ENCODE measurements at regions not wholly inside any gene's neighbourhood (a gene's known extent, or its start where the extent isn't known, plus 50 kb on each side); places are given as distances from the start of the nearest gene placed in this dataset.

DNA sequence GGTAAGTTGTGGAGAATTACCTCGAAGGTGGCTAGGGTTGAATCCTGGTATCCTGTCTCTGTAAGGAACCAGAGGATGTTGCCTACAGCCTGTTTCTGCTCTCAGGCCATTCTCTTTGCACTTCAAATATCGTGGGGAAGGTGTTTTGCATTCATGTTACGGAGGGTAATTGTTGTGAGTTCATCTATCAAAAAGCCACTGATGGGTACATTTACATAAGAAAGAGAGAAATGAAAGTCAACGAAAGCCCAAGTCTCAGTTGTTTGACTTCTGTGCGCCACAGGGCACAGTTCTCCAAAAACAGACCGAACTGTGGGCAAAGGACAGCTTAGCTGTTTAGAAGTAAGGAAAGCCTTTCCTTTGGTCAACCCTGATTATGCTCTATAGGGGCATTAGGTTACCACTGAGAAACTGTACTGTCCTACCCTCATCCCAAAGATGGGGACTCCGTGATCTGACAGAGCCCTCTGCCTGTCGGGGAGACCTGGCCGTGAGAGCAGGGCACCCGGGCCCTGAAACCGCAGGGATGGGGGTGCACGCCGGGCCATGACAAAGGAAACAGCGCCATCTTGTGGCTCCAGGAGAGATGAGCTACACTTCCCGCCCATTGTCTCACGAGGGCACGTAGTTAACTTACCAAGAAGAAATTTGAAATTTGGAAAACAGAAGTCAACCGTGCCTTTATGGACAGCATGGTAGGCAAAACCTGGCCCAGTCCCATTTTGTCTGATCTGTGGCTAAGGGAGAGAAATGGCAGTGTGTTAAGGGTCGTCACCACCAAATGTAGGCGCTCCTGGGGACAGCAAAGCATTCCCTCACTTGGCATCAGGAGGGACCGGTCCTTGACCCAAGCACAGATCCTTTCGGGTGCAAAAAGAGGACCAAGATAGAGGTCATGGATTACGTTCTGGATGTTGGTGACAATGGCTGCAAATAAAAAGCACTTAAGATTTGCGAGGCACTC lies 74.5 kb upstream of the DYNLRB2 start:
- H3K27ac ChIP-seq, result peak overlapping the region in 1 of 4 donors; percentile 43

GRCh38 chr16:80463751-80464495 lies 76.9 kb upstream of the DYNLRB2 start:
- Histone ChIP-seq H3K9me3 (no peaks in the 10 kb centered on the region), H3K27ac (no peak overlapping the region), H3K4me3 (no peak overlapping the region), H3K36me3 (no peaks in the 10 kb centered on the region), H3K4me1 (peaks cover 0 to 21% (median 4%) of the 10 kb centered on the region in 4 donors), H3K27me3 (no peaks in the 10 kb centered on the region)
- WGBS, 2 donors, result 85 to 88% methylated on average over 8 of the region's 8 CpGs
- DNase-seq (ENCODE audit: low spot score in 2 of 2), result no peak
- TF ChIP-seq EP300 (IDR thresholded peaks at IDR 0.05) (no peak), POLR2A (IDR thresholded peaks at IDR 0.05) (no peak)
- TF ChIP-seq, protein P1, sequence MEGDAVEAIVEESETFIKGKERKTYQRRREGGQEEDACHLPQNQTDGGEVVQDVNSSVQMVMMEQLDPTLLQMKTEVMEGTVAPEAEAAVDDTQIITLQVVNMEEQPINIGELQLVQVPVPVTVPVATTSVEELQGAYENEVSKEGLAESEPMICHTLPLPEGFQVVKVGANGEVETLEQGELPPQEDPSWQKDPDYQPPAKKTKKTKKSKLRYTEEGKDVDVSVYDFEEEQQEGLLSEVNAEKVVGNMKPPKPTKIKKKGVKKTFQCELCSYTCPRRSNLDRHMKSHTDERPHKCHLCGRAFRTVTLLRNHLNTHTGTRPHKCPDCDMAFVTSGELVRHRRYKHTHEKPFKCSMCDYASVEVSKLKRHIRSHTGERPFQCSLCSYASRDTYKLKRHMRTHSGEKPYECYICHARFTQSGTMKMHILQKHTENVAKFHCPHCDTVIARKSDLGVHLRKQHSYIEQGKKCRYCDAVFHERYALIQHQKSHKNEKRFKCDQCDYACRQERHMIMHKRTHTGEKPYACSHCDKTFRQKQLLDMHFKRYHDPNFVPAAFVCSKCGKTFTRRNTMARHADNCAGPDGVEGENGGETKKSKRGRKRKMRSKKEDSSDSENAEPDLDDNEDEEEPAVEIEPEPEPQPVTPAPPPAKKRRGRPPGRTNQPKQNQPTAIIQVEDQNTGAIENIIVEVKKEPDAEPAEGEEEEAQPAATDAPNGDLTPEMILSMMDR (IDR thresholded peaks at IDR 0.05), result no peak

More for the DNA sequence above, 74.5 kb upstream of the DYNLRB2 start:
- WGBS, 2 donors, result 31 to 32% methylated on average over 22 to 24 of the region's 24 CpGs
- H3K27me3 ChIP-seq, result no peaks in the 10 kb centered on the region
- no peaks in the 10 kb centered on the region for H3K36me3 ChIP-seq
- DNase-seq (ENCODE audit: low spot score in 2 of 2), result peak; percentile 51 to 79
- TF ChIP-seq POLR2A (IDR thresholded peaks at IDR 0.05) (no peak), EP300 (IDR thresholded peaks at IDR 0.05) (no peak)
- TF ChIP-seq, protein P1 (IDR thresholded peaks at IDR 0.05), result peak; percentile 68 to 88 (median 85)
- peaks cover 0 to 9% (median 4%) of the 10 kb centered on the region in 4 donors for H3K4me1 ChIP-seq
- peak overlapping the region in 1 of 4 donors; percentile 17 for H3K4me3 ChIP-seq
- H3K9me3 ChIP-seq, result peaks cover 0 to 2% (median 0%) of the 10 kb centered on the region in 4 donors

DNA sequence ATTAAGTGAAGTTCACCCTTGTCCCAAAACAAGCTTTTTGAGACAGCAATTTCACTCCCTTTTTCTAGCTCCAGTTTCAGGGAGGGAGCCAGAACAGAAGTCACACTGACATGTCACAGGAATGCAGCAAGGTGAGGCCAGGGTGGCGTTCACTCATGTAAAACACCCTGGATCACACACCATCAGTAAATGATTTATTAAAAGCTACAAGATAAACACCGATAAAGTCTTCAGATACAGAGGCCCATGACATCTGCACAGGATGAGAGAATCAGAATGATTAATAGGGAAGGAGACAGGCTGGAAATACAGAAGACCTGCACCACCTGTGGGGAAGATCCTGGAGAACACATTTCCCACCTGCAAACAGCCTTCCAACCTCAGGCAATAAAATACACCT lies 77.5 kb upstream of the DYNLRB2 start:
- no peaks in the 10 kb centered on the region for H3K9me3 ChIP-seq
- peaks cover 0 to 23% (median 4%) of the 10 kb centered on the region in 4 donors for H3K4me1 ChIP-seq
- H3K4me3 ChIP-seq, result no peak overlapping the region
- TF ChIP-seq POLR2A (IDR thresholded peaks at IDR 0.05) (no peak), EP300 (IDR thresholded peaks at IDR 0.05) (no peak)
- TF ChIP-seq, protein P1 (IDR thresholded peaks at IDR 0.05), result no peak
- H3K36me3 ChIP-seq, result no peaks in the 10 kb centered on the region
- WGBS, 2 donors, result 89 to 90% methylated on average over 2 of the region's 2 CpGs
- H3K27me3 ChIP-seq, result no peaks in the 10 kb centered on the region
- no peak for DNase-seq (ENCODE audit: low spot score in 2 of 2)
- H3K27ac ChIP-seq, result no peak overlapping the region

DNA sequence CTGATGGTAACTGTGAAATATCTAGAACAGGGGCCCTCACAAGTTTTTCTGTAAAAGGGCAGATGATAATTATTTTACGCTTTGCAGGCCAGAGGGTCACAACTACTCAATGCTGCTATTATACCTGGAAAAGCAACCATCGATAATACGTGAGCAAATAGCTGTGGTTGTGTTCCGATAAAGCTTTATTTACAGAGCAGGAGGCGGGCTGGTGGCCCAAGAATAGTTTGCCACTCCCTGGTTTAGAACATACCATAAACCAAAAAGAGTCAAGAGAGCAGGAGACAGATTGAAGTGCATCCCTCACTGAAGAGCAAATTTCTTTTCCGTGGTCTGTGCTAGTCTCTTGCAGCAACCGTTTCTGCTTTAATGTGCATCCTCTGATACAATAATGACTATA lies 77.9 kb upstream of the DYNLRB2 start:
- Histone ChIP-seq H3K4me3 (no peak overlapping the region), H3K36me3 (no peaks in the 10 kb centered on the region), H3K9me3 (no peaks in the 10 kb centered on the region), H3K27ac (no peak overlapping the region), H3K27me3 (no peaks in the 10 kb centered on the region), H3K4me1 (peaks cover 0 to 23% (median 4%) of the 10 kb centered on the region in 4 donors)
- WGBS, 2 donors, result 81 to 91% methylated on average over 7 of the region's 7 CpGs
- no peak for DNase-seq (ENCODE audit: low spot score in 2 of 2)
- TF ChIP-seq, protein P1 (IDR thresholded peaks at IDR 0.05), result no peak
- TF ChIP-seq POLR2A (IDR thresholded peaks at IDR 0.05), result no peak
- no peak for TF ChIP-seq EP300 (IDR thresholded peaks at IDR 0.05)
